Calu3 (cell line): ENCODE measurements at regions not wholly inside any gene's neighbourhood (a gene's known extent, or its start where the extent isn't known, plus 50 kb on each side); places are given as distances from the start of the nearest gene placed in this dataset.

Experiments
- BruUV-seq: library from RNA; stranded (reverse); fragments of 400-500 nt; replicated peaks from 2 replicates; lab custom pipeline; 2021; lab: Mats Ljungman, UMichigan
- CTCF ChIA-PET: fragments of 300-600 bp; sonication (Branson Sonifier 250); formaldehyde crosslinking; loops from one replicate; lab custom pipeline; 2022; ENCODE audit warnings: antibody characterized with exemption; lab: Charles Lee
- DNase-seq: peaks from one replicate; pipeline ENCODE4 v3.0.0; 2022
- H3K27ac Mint-ChIP-seq: one replicate; pipeline ENCODE4 v1.8.0; 2022; ENCODE audit warnings: mixed read lengths; ENCODE audit not compliant: unreplicated experiment
- H3K27me3 Mint-ChIP-seq: one replicate; pipeline ENCODE4 v1.8.0; 2022; ENCODE audit warnings: mixed read lengths; ENCODE audit not compliant: unreplicated experiment
- H3K36me3 Mint-ChIP-seq: one replicate; pipeline ENCODE4 v1.8.0; 2022; ENCODE audit warnings: mild to moderate bottlenecking, moderate library complexity, mixed read lengths; ENCODE audit not compliant: insufficient read depth, unreplicated experiment
- H3K4me1 Mint-ChIP-seq: one replicate; pipeline ENCODE4 v1.8.0; 2022; ENCODE audit warnings: mild to moderate bottlenecking, low read depth, mixed read lengths; ENCODE audit not compliant: unreplicated experiment
- H3K4me3 Mint-ChIP-seq: one replicate; pipeline ENCODE4 v1.8.0; 2022; ENCODE audit warnings: mild to moderate bottlenecking, low read depth, moderate library complexity, mixed read lengths; ENCODE audit not compliant: unreplicated experiment
- H3K9me3 Mint-ChIP-seq: one replicate; pipeline ENCODE4 v1.8.0; 2022; ENCODE audit warnings: low read depth, mixed read lengths; ENCODE audit not compliant: unreplicated experiment
- CTCF ChIP-seq: fragments of 200-600 bp; IDR thresholded peaks from one replicate; pipeline ENCODE4 v1.8.0; 2022; ENCODE audit warnings: antibody characterized with exemption; ENCODE audit not compliant: unreplicated experiment
- intact Hi-C: fragments of 100-400 bp; cut with micrococcal nuclease; formaldehyde crosslinking; loops from one replicate; pipeline ENCODE4 v1.10.0; 2022; ENCODE audit not compliant: unreplicated experiment

GRCh38 chr1:216894494-216894893, 171.3 kb upstream of the ESRRG start:
- intact Hi-C loops = no loop called here
- no peak overlapping the region for H3K4me3 Mint-ChIP-seq
- TF ChIP-seq CTCF = no peak
- no peaks in the 10 kb centered on the region for H3K9me3 Mint-ChIP-seq
- no TSS peak for BruUV-seq
- H3K36me3 Mint-ChIP-seq = no peaks in the 10 kb centered on the region
- H3K27ac Mint-ChIP-seq = no peak overlapping the region
- H3K4me1 Mint-ChIP-seq = peaks cover 9% of the 10 kb centered on the region
- CTCF ChIA-PET = interaction anchor here (1.0 kb wide), 1 partner anchor 9 kb away, joined by 4 read pairs; no protein-coding TSS in a partner anchor
- no peak for DNase-seq
- no peaks in the 10 kb centered on the region for H3K27me3 Mint-ChIP-seq

GRCh38 chr1:216892581-216893160, 169.4 kb upstream of the ESRRG start:
- Mint-ChIP-seq H3K4me1 (peaks cover 9% of the 10 kb centered on the region), H3K9me3 (no peaks in the 10 kb centered on the region), H3K4me3 (no peak overlapping the region), H3K36me3 (no peaks in the 10 kb centered on the region), H3K27me3 (no peaks in the 10 kb centered on the region), H3K27ac (no peak overlapping the region)
- BruUV-seq = no TSS peak
- TF ChIP-seq CTCF = no peak
- no peak for DNase-seq
- intact Hi-C loops = no loop called here
- CTCF ChIA-PET = no interaction called here

GRCh38 chr1:216890871-216891270, 167.6 kb upstream of the ESRRG start:
- H3K9me3 Mint-ChIP-seq = no peaks in the 10 kb centered on the region
- no peaks in the 10 kb centered on the region for H3K36me3 Mint-ChIP-seq
- H3K27ac Mint-ChIP-seq = no peak overlapping the region
- CTCF ChIA-PET = no interaction called here
- no peak for TF ChIP-seq CTCF
- intact Hi-C loops = no loop called here
- peaks cover 9% of the 10 kb centered on the region for H3K4me1 Mint-ChIP-seq
- DNase-seq = no peak
- BruUV-seq = no TSS peak
- no peaks in the 10 kb centered on the region for H3K27me3 Mint-ChIP-seq
- H3K4me3 Mint-ChIP-seq = no peak overlapping the region

GRCh38 chr1:216888731-216889130, 165.5 kb upstream of the ESRRG start:
- no peak for TF ChIP-seq CTCF
- H3K9me3 Mint-ChIP-seq = no peaks in the 10 kb centered on the region
- H3K4me1 Mint-ChIP-seq = peaks cover 9% of the 10 kb centered on the region
- intact Hi-C loops = no loop called here
- H3K4me3 Mint-ChIP-seq = no peak overlapping the region
- H3K36me3 Mint-ChIP-seq = no peaks in the 10 kb centered on the region
- CTCF ChIA-PET = no interaction called here
- BruUV-seq = no TSS peak
- no peak overlapping the region for H3K27ac Mint-ChIP-seq
- DNase-seq = no peak
- no peaks in the 10 kb centered on the region for H3K27me3 Mint-ChIP-seq
